Keratinocyte (primary cell): ENCODE measurements at regions not wholly inside any gene's neighbourhood (a gene's known extent, or its start where the extent isn't known, plus 50 kb on each side); places are given as distances from the start of the nearest gene placed in this dataset.

Experiments
- DNase-seq: peaks from one replicate; pipeline ENCODE4 v3.0.0-alpha.2; 2011; ENCODE audit warnings: low read depth, missing footprints, low spot score
- FAIRE-seq: peaks from 2 replicates; lab custom pipeline; 2011; peaks lifted over from hg19 to GRCh38; lab: Jason Lieb, UNC
- H2AFZ ChIP-seq: 2 replicates; pipeline ENCODE4 v1.6.0; 2012; ENCODE audit warnings: low read length, control low read depth, inconsistent platforms; ENCODE audit not compliant: control insufficient read depth
- H3K27ac ChIP-seq: 2 replicates; pipeline ENCODE4 v1.5.1; 2011; ENCODE audit warnings: low read length; ENCODE audit not compliant: control insufficient read depth, insufficient read depth
- H3K27me3 ChIP-seq: 3 replicates; pipeline ENCODE4 v1.6.0; 2011; ENCODE audit warnings: low read length; ENCODE audit not compliant: control insufficient read depth, insufficient read depth; ENCODE audit errors: extremely low read depth
- H3K36me3 ChIP-seq, 2 experiments: 2 replicates in 1 of 2; 3 replicates in 1 of 2; pipeline ENCODE4 v1.5.1; 2011; ENCODE audit warnings: low read length in 2 of 2, mild to moderate bottlenecking in 1 of 2; ENCODE audit not compliant: control insufficient read depth in 2 of 2, insufficient read depth in 2 of 2; ENCODE audit errors: extremely low read depth in 1 of 2
- H3K4me1 ChIP-seq: 3 replicates; pipeline ENCODE4 v1.5.1; 2011; ENCODE audit warnings: low read length; ENCODE audit not compliant: control insufficient read depth, insufficient read depth; ENCODE audit errors: extremely low read depth
- H3K4me2 ChIP-seq: 3 replicates; pipeline ENCODE4 v1.6.0; 2011; ENCODE audit warnings: low read depth, low read length; ENCODE audit not compliant: control insufficient read depth, insufficient read depth; ENCODE audit errors: extremely low read depth
- H3K4me3 ChIP-seq, 3 experiments: fragments of 200-600 bp in 1 of 3; sonication (generic) in 1 of 3; 2 replicates in 2 of 3; 3 replicates in 1 of 3; pipeline ENCODE4 v1.5.1; 2011 to 2016; ENCODE audit warnings: low read length in 3 of 3, mild to moderate bottlenecking in 3 of 3, control low read depth in 2 of 3, inconsistent platforms in 1 of 3, low read depth in 1 of 3, mixed read lengths in 1 of 3, mixed run types in 1 of 3, moderate library complexity in 1 of 3; ENCODE audit not compliant: control insufficient read depth in 2 of 3, insufficient read depth in 2 of 3; ENCODE audit errors: extremely low read depth in 1 of 3
- H3K79me2 ChIP-seq: 2 replicates; pipeline ENCODE4 v1.6.0; 2012; ENCODE audit warnings: low read length; ENCODE audit not compliant: control insufficient read depth, insufficient read depth
- H3K9ac ChIP-seq: 3 replicates; pipeline ENCODE4 v1.6.0; 2011; ENCODE audit warnings: low read length; ENCODE audit not compliant: control insufficient read depth, insufficient read depth; ENCODE audit errors: extremely low read depth
- H3K9me1 ChIP-seq: 3 replicates; pipeline ENCODE4 v1.6.0; 2011; ENCODE audit warnings: low read length; ENCODE audit not compliant: control insufficient read depth, insufficient read depth; ENCODE audit errors: extremely low read depth
- H3K9me3 ChIP-seq: 2 replicates; pipeline ENCODE4 v1.5.1; 2012; ENCODE audit warnings: low read depth, low read length; ENCODE audit not compliant: control insufficient read depth
- H4K20me1 ChIP-seq: 3 replicates; pipeline ENCODE4 v1.6.0; 2011; ENCODE audit warnings: low read length; ENCODE audit not compliant: control insufficient read depth, insufficient read depth; ENCODE audit errors: extremely low read depth
- CTCF ChIP-seq, 3 experiments: IDR thresholded peaks in 1 of 3; conservative IDR thresholded peaks in 1 of 3; optimal IDR thresholded peaks in 1 of 3; 2 replicates in 2 of 3; 3 replicates in 1 of 3; pipeline versions ENCODE3 to v1.5.1; 2011; ENCODE audit warnings: low read length in 3 of 3, mild to moderate bottlenecking in 3 of 3, moderate library complexity in 2 of 3, control low read depth in 1 of 3, inconsistent platforms in 1 of 3; ENCODE audit not compliant: insufficient read depth in 2 of 3; ENCODE audit errors: extremely low read depth in 1 of 3
- EZH2 ChIP-seq: IDR thresholded peaks from one replicate; pipeline ENCODE4 v1.6.1; 2012; ENCODE audit warnings: inconsistent platforms, mild to moderate bottlenecking, low read length, moderate library complexity
- dilution Hi-C: fragments of 300-500 bp; cut with MboI; formaldehyde crosslinking; loops from one replicate; pipeline ENCODE4 v1.7.0; 2020; ENCODE audit warnings: low sequenced_read_pairs; ENCODE audit not compliant: extremely low pct_ligation_motif_present

- dilution Hi-C loops: no loop called here
- Histone ChIP-seq H3K9ac (no peak overlapping the region), H3K36me3 (no peaks in the 10 kb centered on the region), H4K20me1 (no peaks in the 10 kb centered on the region), H3K27me3 (no peaks in the 10 kb centered on the region), H3K4me1 (no peaks in the 10 kb centered on the region), H3K9me3 (no peaks in the 10 kb centered on the region), H3K4me3 (no peak overlapping the region), H3K27ac (no peak overlapping the region), H3K4me2 (no peak overlapping the region), H3K9me1 (no peaks in the 10 kb centered on the region), H2AFZ (no peak overlapping the region), H3K79me2 (no peaks in the 10 kb centered on the region)
- no peak for TF ChIP-seq EZH2
- TF ChIP-seq CTCF (optimal IDR thresholded peaks at IDR 0.05 in 1 of 3, IDR thresholded peaks at IDR 0.05 in 1 of 3, conservative IDR thresholded peaks at IDR 0.05 in 1 of 3; ENCODE audit: extremely low read depth in 1 of 3, insufficient read depth in 2 of 3, low read length in 3 of 3): no peak
- no peak for FAIRE-seq
- no peak for DNase-seq
These were observed 228.9 kb upstream of the PRICKLE2 start for GRCh38 chr3:64454179-64454578.

- Histone ChIP-seq H3K36me3 (no peaks in the 10 kb centered on the region), H2AFZ (no peak overlapping the region), H3K9me1 (no peaks in the 10 kb centered on the region), H3K79me2 (no peaks in the 10 kb centered on the region), H3K4me2 (no peak overlapping the region), H3K4me3 (no peak overlapping the region), H4K20me1 (no peaks in the 10 kb centered on the region), H3K9ac (no peak overlapping the region), H3K9me3 (no peaks in the 10 kb centered on the region), H3K27me3 (no peaks in the 10 kb centered on the region), H3K27ac (no peak overlapping the region), H3K4me1 (no peaks in the 10 kb centered on the region)
- DNase-seq: no peak
- TF ChIP-seq EZH2 (no peak), CTCF (optimal IDR thresholded peaks at IDR 0.05 in 1 of 3, IDR thresholded peaks at IDR 0.05 in 1 of 3, conservative IDR thresholded peaks at IDR 0.05 in 1 of 3; ENCODE audit: extremely low read depth in 1 of 3, insufficient read depth in 2 of 3, low read length in 3 of 3) (no peak)
- no peak for FAIRE-seq
- dilution Hi-C loops: no loop called here
These were observed 226.2 kb upstream of the PRICKLE2 start for GRCh38 chr3:64451283-64452012.
